ENCODE measurements at regions not wholly inside any gene's neighbourhood (a gene's known extent, or its start where the extent isn't known, plus 50 kb on each side); places are given as distances from the start of the nearest gene placed in this dataset.
"Not testable (repeated sequence)": the region's sequence is repeated elsewhere in the genome, so short reads cannot be mapped to it uniquely, and the experiment has no call there.

- no peak for DNase-seq (ENCODE audit: low read depth)
Measured at GRCh38 chr5:14054965-14055963, 87.9 kb upstream of the TRIO start.

GRCh38 chr5:14054111-14054854 lies 88.9 kb upstream of the TRIO start:
- no peak for DNase-seq (ENCODE audit: low read depth)

- DNase-seq (ENCODE audit: low read depth): no peak
Measured at GRCh38 chr5:14050821-14051220, 92.3 kb upstream of the TRIO start.

- no peak for DNase-seq (ENCODE audit: low read depth)
Measured at GRCh38 chr5:14048434-14048833, 94.7 kb upstream of the TRIO start.

GRCh38 chr5:14041528-14042192 lies 97.2 kb upstream of the DNAH5 start:
- no peak for DNase-seq (ENCODE audit: low read depth)

GRCh38 chr5:14040542-14040941 lies 96.1 kb upstream of the DNAH5 start:
- DNase-seq (ENCODE audit: low read depth): no peak

GRCh38 chr5:14039576-14039975 lies 95.1 kb upstream of the DNAH5 start:
- peak; percentile 86 for DNase-seq (ENCODE audit: low read depth)

GRCh38 chr5:14039063-14039462 lies 94.6 kb upstream of the DNAH5 start:
- DNase-seq (ENCODE audit: low read depth): peak; percentile 88

GRCh38 chr5:14038341-14038959 lies 94.0 kb upstream of the DNAH5 start:
- DNase-seq (ENCODE audit: low read depth): peak; percentile 98

GRCh38 chr5:14036947-14037346 lies 92.5 kb upstream of the DNAH5 start:
- DNase-seq (ENCODE audit: low read depth): no peak

GRCh38 chr5:14036514-14036913 lies 92.0 kb upstream of the DNAH5 start:
- no peak for DNase-seq (ENCODE audit: low read depth)

- DNase-seq (ENCODE audit: low read depth): peak; percentile 100
Measured at GRCh38 chr5:14035859-14036503, 91.5 kb upstream of the DNAH5 start.

- DNase-seq (ENCODE audit: low read depth): no peak
Measured at GRCh38 chr5:14034963-14035362, 90.5 kb upstream of the DNAH5 start.

- DNase-seq (ENCODE audit: low read depth): peak; percentile 88
Measured at GRCh38 chr5:14032918-14033317, 88.4 kb upstream of the DNAH5 start.

GRCh38 chr5:14028938-14029584 lies 84.6 kb upstream of the DNAH5 start:
- DNase-seq (ENCODE audit: low read depth): no peak

- no peak for DNase-seq (ENCODE audit: low read depth)
Measured at GRCh38 chr5:14028188-14028587, 83.7 kb upstream of the DNAH5 start.

GRCh38 chr5:14025569-14026286 lies 81.2 kb upstream of the DNAH5 start:
- no peak for DNase-seq (ENCODE audit: low read depth)

GRCh38 chr5:14022971-14023370 lies 78.5 kb upstream of the DNAH5 start:
- DNase-seq (ENCODE audit: low read depth): no peak

- DNase-seq (ENCODE audit: low read depth): not testable (repeated sequence)
Measured at GRCh38 chr5:14020944-14021343, 76.5 kb upstream of the DNAH5 start.

- no peak for DNase-seq (ENCODE audit: low read depth)
Measured at GRCh38 chr5:14019768-14020290, 75.3 kb upstream of the DNAH5 start.
